ENCODE measurements at regions not wholly inside any gene's neighbourhood (a gene's known extent, or its start where the extent isn't known, plus 50 kb on each side); places are given as distances from the start of the nearest gene placed in this dataset.

- Histone ChIP-seq H3K4me3 (ENCODE audit: low read length) (no peak overlapping the region), H3F3A (ENCODE audit: insufficient read depth, low read length, poor library complexity, severe bottlenecking) (no peaks in the 10 kb centered on the region), H3K9ac (ENCODE audit: low read length) (no peak overlapping the region), H3K36me3 (ENCODE audit: insufficient read depth, low read length) (no peaks in the 10 kb centered on the region), H3K27ac (ENCODE audit: low read length) (no peak overlapping the region), H4K20me1 (ENCODE audit: insufficient read depth) (no peaks in the 10 kb centered on the region), H3K79me2 (replicated peaks; ENCODE audit: insufficient read depth, low read length) (no peaks in the 10 kb centered on the region), H2AFZ (ENCODE audit: low read depth, low read length) (no peak overlapping the region), H3K9me3 (ENCODE audit: low read length) (no peaks in the 10 kb centered on the region), H3K9me2 (ENCODE audit: insufficient read depth, low read length) (no peaks in the 10 kb centered on the region), H3K27me3 (ENCODE audit: insufficient read depth, low read depth, low read length) (no peaks in the 10 kb centered on the region), H3K4me2 (ENCODE audit: low read length) (no peak overlapping the region)
- TF ChIP-seq TAF1 (IDR thresholded peaks at IDR 0.05; ENCODE audit: low read depth) (no peak), EZH2 (IDR thresholded peaks at IDR 0.05; ENCODE audit: borderline replicate concordance, insufficient read depth, low read length, poor library complexity, severe bottlenecking) (no peak), CTCF (IDR thresholded peaks at IDR 0.05; ENCODE audit: poor library complexity, severe bottlenecking) (no peak), REST (IDR thresholded peaks at IDR 0.05; ENCODE audit: borderline replicate concordance) (no peak), SMC3 (conservative IDR thresholded peaks at IDR 0.05; ENCODE audit: poor library complexity) (no peak), EP300 (conservative IDR thresholded peaks at IDR 0.05; ENCODE audit: poor library complexity, severe bottlenecking) (no peak), RAD21 (conservative IDR thresholded peaks at IDR 0.05) (no peak), MXI1 (conservative IDR thresholded peaks at IDR 0.05; ENCODE audit: poor library complexity, severe bottlenecking) (no peak), POLR2AphosphoS5 (IDR thresholded peaks at IDR 0.05) (no peak)
Observed at GRCh38 chr2:67281101-67281500, 116.0 kb upstream of the ETAA1 start.

GRCh38 chr2:67283641-67284040 lies 113.5 kb upstream of the ETAA1 start:
- Histone ChIP-seq H3K79me2 (replicated peaks; ENCODE audit: insufficient read depth, low read length) (no peaks in the 10 kb centered on the region), H4K20me1 (ENCODE audit: insufficient read depth) (no peaks in the 10 kb centered on the region), H3K9ac (ENCODE audit: low read length) (no peak overlapping the region), H3K36me3 (ENCODE audit: insufficient read depth, low read length) (no peaks in the 10 kb centered on the region), H3K4me3 (ENCODE audit: low read length) (no peak overlapping the region), H3K4me2 (ENCODE audit: low read length) (no peak overlapping the region), H3K9me2 (ENCODE audit: insufficient read depth, low read length) (no peaks in the 10 kb centered on the region), H2AFZ (ENCODE audit: low read depth, low read length) (no peak overlapping the region), H3K27me3 (ENCODE audit: insufficient read depth, low read depth, low read length) (no peaks in the 10 kb centered on the region), H3K27ac (ENCODE audit: low read length) (no peak overlapping the region), H3K9me3 (ENCODE audit: low read length) (no peaks in the 10 kb centered on the region), H3F3A (ENCODE audit: insufficient read depth, low read length, poor library complexity, severe bottlenecking) (no peaks in the 10 kb centered on the region)
- TF ChIP-seq REST (IDR thresholded peaks at IDR 0.05; ENCODE audit: borderline replicate concordance) = no peak
- TF ChIP-seq SMC3 (conservative IDR thresholded peaks at IDR 0.05; ENCODE audit: poor library complexity) = no peak
- TF ChIP-seq EZH2 (IDR thresholded peaks at IDR 0.05; ENCODE audit: borderline replicate concordance, insufficient read depth, low read length, poor library complexity, severe bottlenecking) = no peak
- TF ChIP-seq RAD21 (conservative IDR thresholded peaks at IDR 0.05) = no peak
- TF ChIP-seq CTCF (IDR thresholded peaks at IDR 0.05; ENCODE audit: poor library complexity, severe bottlenecking) = no peak
- TF ChIP-seq MXI1 (conservative IDR thresholded peaks at IDR 0.05; ENCODE audit: poor library complexity, severe bottlenecking) = no peak
- no peak for TF ChIP-seq POLR2AphosphoS5 (IDR thresholded peaks at IDR 0.05)
- no peak for TF ChIP-seq TAF1 (IDR thresholded peaks at IDR 0.05; ENCODE audit: low read depth)
- TF ChIP-seq EP300 (conservative IDR thresholded peaks at IDR 0.05; ENCODE audit: poor library complexity, severe bottlenecking) = no peak
